GM18520 (cell line): ENCODE measurements at regions not wholly inside any gene's neighbourhood (a gene's known extent, or its start where the extent isn't known, plus 50 kb on each side); places are given as distances from the start of the nearest gene placed in this dataset.
"Not testable (repeated sequence)": the region's sequence is repeated elsewhere in the genome, so short reads cannot be mapped to it uniquely, and the experiment has no call there.

Source experiments
- ATAC-seq: cut with Tn5 transposase; IDR thresholded peaks from one replicate; pipeline ENCODE4 v1.9.1; 2021; ENCODE audit not compliant: unreplicated experiment

DNA sequence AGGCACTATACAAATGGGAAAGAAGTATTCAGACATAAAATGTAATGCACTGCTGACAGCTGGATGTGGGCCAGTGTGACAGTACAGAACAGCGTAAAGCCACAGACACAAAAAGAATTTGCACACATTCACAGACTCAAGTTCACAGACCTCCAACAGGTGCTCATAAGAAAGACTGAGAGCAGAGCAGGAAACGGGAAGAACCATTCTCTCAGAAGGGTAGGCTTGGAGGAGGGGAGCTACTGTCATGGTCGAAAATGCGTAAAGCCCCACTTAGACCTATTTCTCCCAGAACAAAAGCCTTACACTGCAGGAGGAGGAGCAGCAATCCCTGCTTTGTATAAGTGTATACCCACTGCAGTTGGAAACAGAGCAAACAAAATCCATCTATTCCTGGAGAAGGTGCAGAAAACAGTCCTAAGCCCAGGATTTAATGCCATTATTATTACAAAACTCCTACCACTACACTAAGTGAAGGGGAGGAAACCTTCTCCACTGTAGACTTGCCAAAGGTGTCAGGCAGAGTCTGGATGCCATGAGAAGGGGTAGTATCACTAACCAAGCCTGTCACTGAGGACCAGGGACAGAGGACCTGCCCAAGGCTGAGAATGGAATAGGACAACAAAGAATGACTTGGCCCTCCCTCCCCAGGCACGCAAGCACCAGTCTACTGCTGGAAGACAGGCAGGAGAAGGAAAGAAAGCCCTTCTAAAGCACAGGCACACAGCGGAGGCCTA, 103.0 kb upstream of the FAM25C start:
- ATAC-seq: not testable (repeated sequence)

- ATAC-seq: not testable (repeated sequence)
Observed at GRCh38 chr10:48098854-48099253, 99.3 kb upstream of the FAM25C start.

DNA sequence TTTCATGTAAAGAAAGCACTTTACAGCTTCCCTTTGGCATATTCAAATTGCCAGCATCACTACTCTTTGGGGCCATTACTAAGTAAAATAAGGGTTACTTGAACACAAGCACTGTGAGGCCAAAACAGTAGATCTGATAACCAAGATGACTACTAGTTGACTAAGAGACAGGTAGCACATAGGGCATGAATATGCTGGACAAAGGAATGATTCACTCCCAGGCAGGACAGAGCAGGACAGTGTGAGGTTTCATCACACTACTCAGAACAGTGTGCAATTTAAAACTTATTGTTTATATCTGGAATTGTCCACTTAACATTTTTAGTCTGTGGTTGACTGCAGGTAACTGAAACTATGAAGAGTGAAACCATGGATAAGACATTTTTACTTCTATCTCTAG, 91.1 kb upstream of the FAM25C start:
- not testable (repeated sequence) for ATAC-seq

- ATAC-seq: not testable (repeated sequence)
Observed at GRCh38 chr10:48088087-48088486, 88.5 kb upstream of the FAM25C start.

- not testable (repeated sequence) for ATAC-seq
Observed at GRCh38 chr10:48084446-48084845, 84.9 kb upstream of the FAM25C start.

GRCh38 chr10:48071228-48071627, 71.6 kb upstream of the FAM25C start:
- not testable (repeated sequence) for ATAC-seq

DNA sequence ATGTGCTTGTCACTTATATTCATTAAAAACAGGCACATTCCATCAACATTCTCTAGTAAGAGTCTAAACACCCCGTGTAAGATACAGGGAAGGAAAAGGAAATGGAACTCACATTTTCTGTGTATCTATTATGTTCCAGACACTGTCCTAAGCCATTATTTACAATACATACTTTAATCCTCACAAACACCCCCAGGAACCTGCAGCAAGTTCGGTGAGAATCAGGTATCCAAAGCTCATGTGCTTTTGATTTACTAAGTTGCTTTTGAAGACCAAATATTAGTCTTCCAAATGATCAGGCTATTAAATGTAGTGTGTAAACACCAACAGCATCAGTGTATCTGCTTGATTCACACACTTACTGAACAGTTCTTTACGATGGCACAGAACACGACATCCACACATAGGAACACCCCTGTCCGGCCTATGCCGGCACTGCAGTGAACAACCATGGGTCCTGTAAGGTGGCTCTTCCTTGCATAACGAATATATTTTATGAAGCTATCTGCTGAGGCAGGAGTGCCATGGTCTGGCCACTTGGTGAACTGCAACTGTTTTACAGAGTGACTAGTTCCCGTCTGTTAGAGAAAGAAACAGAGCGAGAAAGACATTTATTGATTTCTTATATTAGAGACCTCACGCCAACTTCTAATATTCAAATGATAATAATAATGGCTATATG, 64.5 kb upstream of the FAM25C start:
- ATAC-seq: peak; percentile 88

GRCh38 chr10:48055395-48055794, 55.8 kb upstream of the FAM25C start:
- ATAC-seq: not testable (repeated sequence)
